ENCODE measurements at regions not wholly inside any gene's neighbourhood (a gene's known extent, or its start where the extent isn't known, plus 50 kb on each side); places are given as distances from the start of the nearest gene placed in this dataset.
"Not testable (repeated sequence)": the region's sequence is repeated elsewhere in the genome, so short reads cannot be mapped to it uniquely, and the experiment has no call there.

DNA sequence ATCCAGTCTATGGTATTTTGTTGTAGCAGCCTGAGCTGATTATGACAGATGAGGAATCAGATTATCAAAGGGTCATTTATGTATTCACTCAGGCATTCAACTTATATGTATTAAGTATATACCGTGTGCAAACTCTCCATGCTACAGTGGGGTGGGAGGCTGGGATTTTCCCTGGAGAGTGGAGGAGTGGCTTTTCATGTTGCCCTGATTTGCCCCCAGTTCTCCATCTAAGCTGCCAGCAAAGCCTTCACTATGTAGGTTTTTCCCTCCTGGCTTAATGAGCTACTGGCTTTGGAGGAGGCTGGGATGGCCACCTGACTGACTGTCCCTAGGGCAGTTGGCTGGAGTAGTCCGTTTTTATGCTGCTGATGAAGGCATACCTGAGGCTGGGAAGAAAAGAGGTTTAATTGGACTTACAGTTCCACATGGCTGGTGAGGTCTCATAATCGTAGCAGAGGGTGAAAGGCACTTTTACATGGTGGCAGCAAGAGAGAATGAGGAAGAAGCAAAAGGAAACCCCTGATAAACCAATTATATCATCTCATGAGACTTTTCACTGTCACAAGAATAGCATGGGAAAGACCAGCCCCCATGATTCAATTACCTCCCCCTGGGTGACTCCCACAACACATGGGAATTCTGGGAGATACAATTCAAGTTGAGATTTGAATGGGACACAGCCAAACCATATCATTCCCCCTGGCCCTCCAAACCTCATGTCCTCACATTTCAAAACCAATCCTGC, 253.9 kb downstream of the RPLP1 start:
- Histone ChIP-seq H3K9me3 (ENCODE audit: control insufficient read depth in 5 of 5, low read length in 5 of 5) (peaks cover 2 to 12% (median 7%) of the 10 kb centered on the region in 5 donors), H3K27me3 (ENCODE audit: control insufficient read depth in 5 of 5, insufficient read depth in 4 of 5, low read length in 5 of 5) (no peaks in the 10 kb centered on the region), H3K4me1 (ENCODE audit: control insufficient read depth in 5 of 5, insufficient read depth in 5 of 5, low read length in 5 of 5) (no peaks in the 10 kb centered on the region)

DNA sequence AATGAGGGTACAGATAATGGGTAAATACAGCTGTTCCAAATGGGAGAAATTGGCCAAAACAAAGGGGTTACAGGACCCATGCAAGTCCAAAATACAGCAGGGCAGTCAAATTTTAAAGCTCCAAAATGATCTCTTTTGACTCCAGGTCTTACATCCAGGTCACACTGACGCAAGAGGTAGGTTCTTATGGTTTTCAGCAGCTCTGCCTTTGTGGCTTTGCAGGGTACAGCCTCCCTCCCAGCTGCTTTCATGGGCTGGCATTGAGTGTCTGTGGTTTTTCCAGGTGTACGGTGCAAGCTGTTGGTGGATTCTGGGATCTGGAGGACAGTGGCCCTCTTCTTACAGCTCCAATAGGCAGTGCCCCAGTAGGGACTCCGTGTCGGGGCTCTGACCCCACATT, 254.6 kb downstream of the RPLP1 start:
- not testable (repeated sequence) for H3K27me3 ChIP-seq (ENCODE audit: control insufficient read depth in 5 of 5, insufficient read depth in 4 of 5, low read length in 5 of 5); H3K4me1 ChIP-seq (ENCODE audit: control insufficient read depth in 5 of 5, insufficient read depth in 5 of 5, low read length in 5 of 5); H3K36me3 ChIP-seq (ENCODE audit: control insufficient read depth in 5 of 5, insufficient read depth in 5 of 5, low read length in 5 of 5); H3K4me3 ChIP-seq (ENCODE audit: low read depth in 1 of 5, low read length in 5 of 5); H3K27ac ChIP-seq (ENCODE audit: low read depth, low read length); H3K9ac ChIP-seq (ENCODE audit: low read length in 5 of 5)
- peaks cover 2 to 12% (median 7%) of the 10 kb centered on the region in 5 donors for H3K9me3 ChIP-seq (ENCODE audit: control insufficient read depth in 5 of 5, low read length in 5 of 5)

More for the DNA sequence above, 253.9 kb downstream of the RPLP1 start:
- Histone ChIP-seq H3K4me3 (ENCODE audit: low read depth in 1 of 5, low read length in 5 of 5) (no peak overlapping the region), H3K27ac (ENCODE audit: low read depth, low read length) (no peak overlapping the region), H3K9ac (ENCODE audit: low read length in 5 of 5) (no peak overlapping the region), H3K36me3 (ENCODE audit: control insufficient read depth in 5 of 5, insufficient read depth in 5 of 5, low read length in 5 of 5) (no peaks in the 10 kb centered on the region)

DNA sequence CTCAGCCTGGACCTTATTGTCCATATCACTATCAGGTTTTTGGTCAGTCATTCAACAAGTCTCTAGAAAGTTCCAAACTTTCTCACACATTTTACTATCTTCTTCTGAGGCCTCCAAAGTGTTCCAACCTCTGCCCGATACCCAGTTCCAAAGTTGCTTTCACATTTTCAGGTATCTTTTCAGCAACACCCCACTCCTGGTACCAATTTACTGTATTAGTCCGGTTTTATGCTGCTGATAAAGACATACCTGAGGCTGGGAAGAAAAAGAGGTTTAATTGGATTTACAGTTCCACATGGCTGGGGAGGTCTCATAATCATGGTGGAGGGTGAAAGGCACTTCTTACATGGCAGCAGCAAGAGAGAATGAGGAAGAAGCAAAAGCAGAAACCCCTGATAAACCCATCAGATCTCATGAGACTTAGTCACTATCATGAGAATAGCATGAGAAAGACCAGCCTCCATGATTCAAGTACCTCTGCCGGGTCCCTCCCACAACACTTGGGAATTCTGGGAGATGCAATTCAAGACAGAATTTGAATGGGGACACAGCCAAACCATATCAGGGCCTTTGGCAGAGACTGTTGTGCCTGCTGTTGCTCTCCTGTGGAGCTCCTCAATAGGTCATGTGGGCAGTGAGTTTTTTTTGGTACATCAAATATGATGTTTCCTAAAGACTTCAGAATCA, 256.0 kb downstream of the RPLP1 start:
- H3K27me3 ChIP-seq (ENCODE audit: control insufficient read depth in 5 of 5, insufficient read depth in 4 of 5, low read length in 5 of 5); H3K27ac ChIP-seq (ENCODE audit: low read depth, low read length); H3K36me3 ChIP-seq (ENCODE audit: control insufficient read depth in 5 of 5, insufficient read depth in 5 of 5, low read length in 5 of 5); H3K4me3 ChIP-seq (ENCODE audit: low read depth in 1 of 5, low read length in 5 of 5); H3K9ac ChIP-seq (ENCODE audit: low read length in 5 of 5); H3K4me1 ChIP-seq (ENCODE audit: control insufficient read depth in 5 of 5, insufficient read depth in 5 of 5, low read length in 5 of 5): not testable (repeated sequence)
- H3K9me3 ChIP-seq (ENCODE audit: control insufficient read depth in 5 of 5, low read length in 5 of 5), result peaks cover 2 to 12% (median 7%) of the 10 kb centered on the region in 5 donors

DNA sequence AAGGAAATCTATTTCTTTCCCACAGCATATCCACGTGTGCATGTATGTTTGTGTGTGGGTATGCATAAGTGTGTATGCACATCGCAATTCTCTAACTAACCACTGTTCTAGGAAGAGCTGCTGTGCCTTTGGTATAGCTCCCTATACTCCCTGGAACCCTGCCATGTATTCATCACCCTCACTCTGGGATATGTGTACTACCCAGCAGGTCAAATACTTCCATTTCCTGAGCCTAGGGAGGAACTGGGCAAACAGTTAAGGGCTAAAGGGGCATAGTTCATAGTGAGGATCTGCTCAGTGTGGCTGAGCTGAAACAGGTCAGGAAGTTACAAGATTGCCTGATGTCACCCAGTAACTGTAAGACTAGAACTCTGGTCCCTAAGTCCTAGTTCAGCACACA, 260.4 kb downstream of the RPLP1 start:
- no peak overlapping the region for H3K27ac ChIP-seq (ENCODE audit: low read depth, low read length)
- no peaks in the 10 kb centered on the region for H3K4me1 ChIP-seq (ENCODE audit: control insufficient read depth in 5 of 5, insufficient read depth in 5 of 5, low read length in 5 of 5)
- no peak overlapping the region for H3K4me3 ChIP-seq (ENCODE audit: low read depth in 1 of 5, low read length in 5 of 5)
- no peaks in the 10 kb centered on the region for H3K36me3 ChIP-seq (ENCODE audit: control insufficient read depth in 5 of 5, insufficient read depth in 5 of 5, low read length in 5 of 5)
- H3K9me3 ChIP-seq (ENCODE audit: control insufficient read depth in 5 of 5, low read length in 5 of 5), result peaks cover 0 to 7% (median 4%) of the 10 kb centered on the region in 5 donors
- H3K9ac ChIP-seq (ENCODE audit: low read length in 5 of 5), result no peak overlapping the region
- peaks cover 0 to 2% (median 0%) of the 10 kb centered on the region in 5 donors for H3K27me3 ChIP-seq (ENCODE audit: control insufficient read depth in 5 of 5, insufficient read depth in 4 of 5, low read length in 5 of 5)

DNA sequence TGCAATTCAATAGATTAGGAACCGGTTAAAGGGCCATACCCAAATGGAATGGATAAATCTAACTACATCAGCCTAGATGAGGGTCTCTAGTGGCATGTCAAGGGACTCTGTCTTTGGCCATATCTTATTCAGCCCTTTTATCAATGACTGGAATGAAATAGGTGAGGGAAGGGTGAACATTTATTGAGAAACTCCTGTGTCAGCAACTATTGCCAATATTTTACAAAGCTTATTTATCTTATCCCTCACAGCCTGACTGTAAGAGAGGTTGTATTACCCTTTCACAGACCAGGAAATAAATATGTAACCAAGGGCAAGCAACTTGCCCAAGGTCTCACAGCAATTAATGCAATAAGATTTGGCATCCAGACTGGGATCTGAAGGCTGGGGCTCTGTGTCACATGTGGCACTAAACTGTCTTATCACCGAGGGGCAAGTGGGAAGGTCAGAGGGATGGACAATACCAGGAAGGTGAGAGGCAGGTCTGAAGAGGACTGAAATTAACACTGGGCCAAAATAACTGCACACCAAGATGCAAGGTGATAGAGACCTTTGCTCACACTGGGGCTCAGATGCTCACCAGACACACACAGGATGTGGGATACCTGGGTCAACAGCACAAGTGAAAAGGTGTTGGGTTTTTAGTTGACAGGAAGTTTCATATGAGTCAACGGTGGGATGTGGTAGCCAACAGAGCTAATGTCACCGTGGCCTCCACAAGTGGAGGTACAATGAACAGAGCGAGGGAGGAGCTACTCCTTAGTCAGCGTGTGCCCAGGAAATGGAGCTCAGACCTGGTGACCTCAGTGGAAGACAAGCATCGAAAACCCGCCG, 261.3 kb downstream of the RPLP1 start:
- peaks cover 0 to 4% (median 0%) of the 10 kb centered on the region in 5 donors for H3K4me1 ChIP-seq (ENCODE audit: control insufficient read depth in 5 of 5, insufficient read depth in 5 of 5, low read length in 5 of 5)
- H3K9me3 ChIP-seq (ENCODE audit: control insufficient read depth in 5 of 5, low read length in 5 of 5), result peaks cover 0 to 2% (median 0%) of the 10 kb centered on the region in 5 donors
- H3K4me3 ChIP-seq (ENCODE audit: low read depth in 1 of 5, low read length in 5 of 5), result no peak overlapping the region
- no peak overlapping the region for H3K9ac ChIP-seq (ENCODE audit: low read length in 5 of 5)
- peaks cover 0 to 2% (median 0%) of the 10 kb centered on the region in 5 donors for H3K27me3 ChIP-seq (ENCODE audit: control insufficient read depth in 5 of 5, insufficient read depth in 4 of 5, low read length in 5 of 5)
- H3K27ac ChIP-seq (ENCODE audit: low read depth, low read length), result no peak overlapping the region
- H3K36me3 ChIP-seq (ENCODE audit: control insufficient read depth in 5 of 5, insufficient read depth in 5 of 5, low read length in 5 of 5), result no peaks in the 10 kb centered on the region

DNA sequence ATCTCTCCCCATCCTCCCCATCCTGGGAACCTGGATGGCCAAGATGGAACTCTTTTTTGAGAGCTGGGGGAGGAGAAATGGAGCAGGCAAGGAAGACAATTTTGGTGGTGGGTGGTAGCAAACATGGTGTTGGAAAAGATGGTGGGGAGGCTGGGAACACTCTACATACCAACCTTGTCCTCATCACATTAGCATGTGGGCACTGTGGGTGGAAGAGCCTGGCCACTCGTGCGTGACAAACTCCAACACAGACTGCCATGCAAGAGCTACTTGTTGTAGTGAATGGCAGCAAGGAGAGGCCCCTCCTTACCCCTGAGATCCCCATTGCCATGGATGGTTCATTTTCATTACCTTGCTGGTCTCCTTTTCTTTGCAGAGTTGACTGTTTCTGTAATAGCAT, 262.6 kb downstream of the RPLP1 start:
- H3K27me3 ChIP-seq (ENCODE audit: control insufficient read depth in 5 of 5, insufficient read depth in 4 of 5, low read length in 5 of 5), result peaks cover 0 to 2% (median 0%) of the 10 kb centered on the region in 5 donors
- no peak overlapping the region for H3K4me3 ChIP-seq (ENCODE audit: low read depth in 1 of 5, low read length in 5 of 5)
- H3K27ac ChIP-seq (ENCODE audit: low read depth, low read length), result no peak overlapping the region
- no peaks in the 10 kb centered on the region for H3K9me3 ChIP-seq (ENCODE audit: control insufficient read depth in 5 of 5, low read length in 5 of 5)
- no peak overlapping the region for H3K9ac ChIP-seq (ENCODE audit: low read length in 5 of 5)
- no peaks in the 10 kb centered on the region for H3K36me3 ChIP-seq (ENCODE audit: control insufficient read depth in 5 of 5, insufficient read depth in 5 of 5, low read length in 5 of 5)
- peaks cover 0 to 16% (median 0%) of the 10 kb centered on the region in 5 donors for H3K4me1 ChIP-seq (ENCODE audit: control insufficient read depth in 5 of 5, insufficient read depth in 5 of 5, low read length in 5 of 5)

DNA sequence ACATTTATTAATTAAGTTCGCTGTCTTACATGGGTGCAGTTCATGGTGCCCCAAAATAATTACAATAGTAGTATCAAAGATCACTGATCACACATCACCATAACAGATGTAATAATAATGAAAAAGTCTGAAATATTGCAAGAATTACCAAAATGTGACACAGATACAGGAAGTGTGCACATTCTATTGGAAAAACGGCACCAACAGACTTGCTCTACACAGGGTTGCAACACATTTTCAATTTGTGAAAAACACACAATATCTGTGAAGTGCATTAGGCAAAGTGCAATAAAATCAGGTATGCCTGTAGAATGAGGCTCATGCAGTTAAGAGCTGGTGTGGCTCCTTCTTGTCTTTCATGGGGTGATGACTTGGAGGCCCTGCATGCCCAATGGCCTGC, 265.8 kb downstream of the RPLP1 start:
- peaks cover 0 to 2% (median 0%) of the 10 kb centered on the region in 5 donors for H3K27me3 ChIP-seq (ENCODE audit: control insufficient read depth in 5 of 5, insufficient read depth in 4 of 5, low read length in 5 of 5)
- no peak overlapping the region for H3K4me3 ChIP-seq (ENCODE audit: low read depth in 1 of 5, low read length in 5 of 5)
- no peak overlapping the region for H3K9ac ChIP-seq (ENCODE audit: low read length in 5 of 5)
- no peaks in the 10 kb centered on the region for H3K9me3 ChIP-seq (ENCODE audit: control insufficient read depth in 5 of 5, low read length in 5 of 5)
- H3K36me3 ChIP-seq (ENCODE audit: control insufficient read depth in 5 of 5, insufficient read depth in 5 of 5, low read length in 5 of 5), result no peaks in the 10 kb centered on the region
- H3K27ac ChIP-seq (ENCODE audit: low read depth, low read length), result no peak overlapping the region
- H3K4me1 ChIP-seq (ENCODE audit: control insufficient read depth in 5 of 5, insufficient read depth in 5 of 5, low read length in 5 of 5), result peaks cover 0 to 32% (median 9%) of the 10 kb centered on the region in 5 donors

DNA sequence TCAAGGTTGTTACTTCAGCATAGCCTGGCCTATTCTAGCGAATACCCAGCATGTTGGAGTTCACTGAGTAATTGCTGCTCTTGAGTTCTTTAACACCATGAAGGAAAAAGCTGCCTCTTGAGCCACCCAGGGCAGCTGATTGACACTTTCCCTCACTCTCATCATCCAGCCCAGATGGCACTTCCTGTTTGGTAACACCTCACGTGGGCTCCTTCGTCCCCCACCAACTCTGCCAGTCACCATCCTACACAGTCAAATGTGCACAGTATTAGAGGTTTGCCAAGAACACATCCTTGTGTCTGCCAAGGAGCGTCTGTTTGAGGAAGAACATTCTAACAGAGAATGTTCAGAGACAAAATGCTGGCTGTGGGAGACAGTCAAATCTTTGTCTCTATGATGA, 266.3 kb downstream of the RPLP1 start:
- Histone ChIP-seq H3K4me1 (ENCODE audit: control insufficient read depth in 5 of 5, insufficient read depth in 5 of 5, low read length in 5 of 5) (peaks cover 0 to 37% (median 13%) of the 10 kb centered on the region in 5 donors), H3K27me3 (ENCODE audit: control insufficient read depth in 5 of 5, insufficient read depth in 4 of 5, low read length in 5 of 5) (peaks cover 0 to 2% (median 0%) of the 10 kb centered on the region in 5 donors), H3K9me3 (ENCODE audit: control insufficient read depth in 5 of 5, low read length in 5 of 5) (no peaks in the 10 kb centered on the region), H3K9ac (ENCODE audit: low read length in 5 of 5) (no peak overlapping the region), H3K27ac (ENCODE audit: low read depth, low read length) (no peak overlapping the region), H3K36me3 (ENCODE audit: control insufficient read depth in 5 of 5, insufficient read depth in 5 of 5, low read length in 5 of 5) (no peaks in the 10 kb centered on the region), H3K4me3 (ENCODE audit: low read depth in 1 of 5, low read length in 5 of 5) (no peak overlapping the region)

DNA sequence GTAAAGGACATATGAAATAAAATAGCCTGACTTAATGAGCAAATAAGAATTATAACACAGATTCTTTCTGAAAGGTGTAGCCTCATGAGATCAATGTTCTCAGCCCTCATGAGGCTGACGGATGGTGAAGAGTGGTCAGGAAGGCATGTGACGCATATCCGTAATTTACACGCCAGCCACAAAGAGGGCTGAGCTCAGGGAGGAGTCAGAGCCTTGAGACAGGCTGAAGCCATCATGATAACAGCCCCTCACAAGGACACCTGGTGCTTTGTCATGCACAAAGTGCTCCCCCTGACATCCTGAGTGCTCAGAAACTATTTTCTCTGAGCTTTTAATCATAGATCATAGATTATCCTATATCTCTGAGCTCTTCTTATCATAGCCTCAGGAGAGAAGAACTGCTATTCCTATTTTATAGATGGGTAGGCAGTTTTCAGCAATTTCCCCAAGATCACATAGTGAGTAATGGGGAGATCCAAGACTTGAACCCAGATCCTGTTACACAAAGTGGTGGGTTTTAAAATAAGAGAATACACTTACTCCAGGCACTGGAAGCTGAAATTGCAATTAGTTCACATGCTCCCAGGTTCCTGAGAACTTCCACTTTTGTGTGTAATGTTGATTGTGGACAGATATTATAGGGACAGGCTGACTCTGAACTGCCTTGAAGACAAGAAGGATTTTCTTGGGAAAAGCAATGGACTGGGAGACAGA, 267.1 kb downstream of the RPLP1 start:
- peaks cover 0 to 2% (median 0%) of the 10 kb centered on the region in 5 donors for H3K27me3 ChIP-seq (ENCODE audit: control insufficient read depth in 5 of 5, insufficient read depth in 4 of 5, low read length in 5 of 5)
- H3K9ac ChIP-seq (ENCODE audit: low read length in 5 of 5), result no peak overlapping the region
- peaks cover 0 to 37% (median 13%) of the 10 kb centered on the region in 5 donors for H3K4me1 ChIP-seq (ENCODE audit: control insufficient read depth in 5 of 5, insufficient read depth in 5 of 5, low read length in 5 of 5)
- H3K9me3 ChIP-seq (ENCODE audit: control insufficient read depth in 5 of 5, low read length in 5 of 5), result no peaks in the 10 kb centered on the region
- H3K27ac ChIP-seq (ENCODE audit: low read depth, low read length), result no peak overlapping the region
- no peak overlapping the region for H3K4me3 ChIP-seq (ENCODE audit: low read depth in 1 of 5, low read length in 5 of 5)
- H3K36me3 ChIP-seq (ENCODE audit: control insufficient read depth in 5 of 5, insufficient read depth in 5 of 5, low read length in 5 of 5), result no peaks in the 10 kb centered on the region
